ENCODE measurements at regions not wholly inside any gene's neighbourhood (a gene's known extent, or its start where the extent isn't known, plus 50 kb on each side); places are given as distances from the start of the nearest gene placed in this dataset.

DNA sequence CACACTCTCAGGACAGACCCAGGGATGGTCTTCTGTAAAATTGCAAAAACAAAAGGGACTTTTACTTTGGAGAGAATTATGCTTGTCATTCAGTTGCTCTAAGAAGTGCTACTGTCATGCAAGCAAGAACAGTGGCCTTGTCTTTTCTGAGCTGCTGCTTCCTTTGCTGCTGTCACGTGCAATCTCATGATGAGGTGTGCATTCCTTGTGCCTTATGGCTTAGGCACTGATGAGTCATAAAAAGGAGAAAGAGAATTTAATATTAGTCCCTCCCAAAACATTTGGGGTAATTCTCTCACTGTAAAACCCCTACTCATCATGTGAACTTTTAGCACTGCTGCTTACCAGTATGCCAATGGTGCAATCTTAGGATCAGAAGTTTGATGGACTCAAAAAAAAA is 2051.3 kb downstream of the TP53TG3F start:
- no peak for FAIRE-seq
- TF ChIP-seq, protein P1, sequence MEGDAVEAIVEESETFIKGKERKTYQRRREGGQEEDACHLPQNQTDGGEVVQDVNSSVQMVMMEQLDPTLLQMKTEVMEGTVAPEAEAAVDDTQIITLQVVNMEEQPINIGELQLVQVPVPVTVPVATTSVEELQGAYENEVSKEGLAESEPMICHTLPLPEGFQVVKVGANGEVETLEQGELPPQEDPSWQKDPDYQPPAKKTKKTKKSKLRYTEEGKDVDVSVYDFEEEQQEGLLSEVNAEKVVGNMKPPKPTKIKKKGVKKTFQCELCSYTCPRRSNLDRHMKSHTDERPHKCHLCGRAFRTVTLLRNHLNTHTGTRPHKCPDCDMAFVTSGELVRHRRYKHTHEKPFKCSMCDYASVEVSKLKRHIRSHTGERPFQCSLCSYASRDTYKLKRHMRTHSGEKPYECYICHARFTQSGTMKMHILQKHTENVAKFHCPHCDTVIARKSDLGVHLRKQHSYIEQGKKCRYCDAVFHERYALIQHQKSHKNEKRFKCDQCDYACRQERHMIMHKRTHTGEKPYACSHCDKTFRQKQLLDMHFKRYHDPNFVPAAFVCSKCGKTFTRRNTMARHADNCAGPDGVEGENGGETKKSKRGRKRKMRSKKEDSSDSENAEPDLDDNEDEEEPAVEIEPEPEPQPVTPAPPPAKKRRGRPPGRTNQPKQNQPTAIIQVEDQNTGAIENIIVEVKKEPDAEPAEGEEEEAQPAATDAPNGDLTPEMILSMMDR (IDR thresholded peaks at IDR 0.05; ENCODE audit: insufficient read depth, low read length, severe bottlenecking), result no peak

GRCh38 chr16:35516551-35516950 is 2057.1 kb downstream of the TP53TG3F start:
- FAIRE-seq, result no peak

More for the DNA sequence above, 2051.3 kb downstream of the TP53TG3F start:
- no peak overlapping the region for H3K4me3 ChIP-seq (ENCODE audit: low read depth, low read length)
- no peak for DNase-seq (ENCODE audit: low read depth)
- no peaks in the 10 kb centered on the region for H3K27me3 ChIP-seq (ENCODE audit: control insufficient read depth, insufficient read depth, low read length)
- no peaks in the 10 kb centered on the region for H3K36me3 ChIP-seq (ENCODE audit: control insufficient read depth, insufficient read depth, low read length)

GRCh38 chr16:35516971-35517370 is 2057.6 kb downstream of the TP53TG3F start:
- no peaks in the 10 kb centered on the region for H3K27me3 ChIP-seq (ENCODE audit: control insufficient read depth, insufficient read depth, low read length)
- FAIRE-seq, result no peak
- H3K36me3 ChIP-seq (ENCODE audit: control insufficient read depth, insufficient read depth, low read length), result no peaks in the 10 kb centered on the region
- TF ChIP-seq, protein P1 (IDR thresholded peaks at IDR 0.05; ENCODE audit: insufficient read depth, low read length, severe bottlenecking), result no peak
- no peak overlapping the region for H3K4me3 ChIP-seq (ENCODE audit: low read depth, low read length)
- DNase-seq (ENCODE audit: low read depth), result no peak

More at GRCh38 chr16:35516551-35516950, 2057.1 kb downstream of the TP53TG3F start:
- peak; percentile 48 for DNase-seq (ENCODE audit: low read depth)
- Histone ChIP-seq H3K36me3 (ENCODE audit: control insufficient read depth, insufficient read depth, low read length) (no peaks in the 10 kb centered on the region), H3K4me3 (ENCODE audit: low read depth, low read length) (no peak overlapping the region), H3K27me3 (ENCODE audit: control insufficient read depth, insufficient read depth, low read length) (no peaks in the 10 kb centered on the region)
- TF ChIP-seq, protein P1 (IDR thresholded peaks at IDR 0.05; ENCODE audit: insufficient read depth, low read length, severe bottlenecking), result no peak

DNA sequence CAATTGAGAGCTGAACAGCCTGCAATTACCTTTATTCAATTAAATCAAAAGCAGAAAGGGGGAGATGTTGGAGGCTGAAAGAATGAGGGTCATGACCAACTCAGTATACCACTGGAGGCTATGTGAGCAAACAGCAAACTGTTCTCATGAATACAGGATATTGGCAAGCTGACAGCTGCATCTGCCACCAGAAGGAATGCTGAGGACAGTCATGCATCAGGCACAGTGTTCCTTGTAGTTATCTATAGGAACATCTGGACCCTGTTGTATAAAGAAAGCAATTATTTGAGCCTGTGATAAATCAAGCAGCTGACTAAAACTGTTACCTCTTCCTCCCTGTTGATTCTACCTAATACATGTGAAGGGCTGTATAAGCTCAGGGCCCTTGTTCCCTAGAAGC is 2064.6 kb downstream of the TP53TG3F start:
- TF ChIP-seq, protein P1 (IDR thresholded peaks at IDR 0.05; ENCODE audit: insufficient read depth, low read length, severe bottlenecking), result no peak
- Histone ChIP-seq H3K36me3 (ENCODE audit: control insufficient read depth, insufficient read depth, low read length) (no peaks in the 10 kb centered on the region), H3K27me3 (ENCODE audit: control insufficient read depth, insufficient read depth, low read length) (no peaks in the 10 kb centered on the region), H3K4me3 (ENCODE audit: low read depth, low read length) (no peak overlapping the region)
- DNase-seq (ENCODE audit: low read depth) (no peak), FAIRE-seq (no peak)

- TF ChIP-seq, protein P1 (IDR thresholded peaks at IDR 0.05; ENCODE audit: insufficient read depth, low read length, severe bottlenecking), result no peak
- DNase-seq (ENCODE audit: low read depth) (no peak), FAIRE-seq (no peak)
- Histone ChIP-seq H3K4me3 (ENCODE audit: low read depth, low read length) (no peak overlapping the region), H3K36me3 (ENCODE audit: control insufficient read depth, insufficient read depth, low read length) (no peaks in the 10 kb centered on the region), H3K27me3 (ENCODE audit: control insufficient read depth, insufficient read depth, low read length) (no peaks in the 10 kb centered on the region)
These were observed 2066.7 kb downstream of the TP53TG3F start for GRCh38 chr16:35525979-35526590.

- DNase-seq (ENCODE audit: low read depth) (no peak), FAIRE-seq (no peak)
- TF ChIP-seq, protein P1 (IDR thresholded peaks at IDR 0.05; ENCODE audit: insufficient read depth, low read length, severe bottlenecking), result no peak
- H3K4me3 ChIP-seq (ENCODE audit: low read depth, low read length), result no peak overlapping the region
- no peaks in the 10 kb centered on the region for H3K36me3 ChIP-seq (ENCODE audit: control insufficient read depth, insufficient read depth, low read length)
- no peaks in the 10 kb centered on the region for H3K27me3 ChIP-seq (ENCODE audit: control insufficient read depth, insufficient read depth, low read length)
These were observed 2073.2 kb downstream of the TP53TG3F start for GRCh38 chr16:35532576-35532975.
